MM.1S (cell line): ENCODE measurements at regions not wholly inside any gene's neighbourhood (a gene's known extent, or its start where the extent isn't known, plus 50 kb on each side); places are given as distances from the start of the nearest gene placed in this dataset.

Experiments
- EZH2 ChIP-seq: fragments of 300-600 bp; sonication (generic); optimal IDR thresholded peaks from 2 replicates; pipeline ENCODE3; 2017; ENCODE audit warnings: low read depth, mild to moderate bottlenecking, antibody characterized with exemption, low read length, mixed read lengths
- EZH2phosphoT487 ChIP-seq: fragments of 300-600 bp; sonication (generic); IDR thresholded peaks from 2 replicates; pipeline ENCODE4 v1.6.1; 2018; ENCODE audit warnings: antibody characterized with exemption, low read length
- TF ChIP-seq, protein P1 (sequence below): fragments of 300-600 bp; sonication (generic); IDR thresholded peaks from 2 replicates; pipeline ENCODE4 v1.5.1; 2016; ENCODE audit warnings: antibody characterized with exemption, low read length, mixed read lengths

DNA sequence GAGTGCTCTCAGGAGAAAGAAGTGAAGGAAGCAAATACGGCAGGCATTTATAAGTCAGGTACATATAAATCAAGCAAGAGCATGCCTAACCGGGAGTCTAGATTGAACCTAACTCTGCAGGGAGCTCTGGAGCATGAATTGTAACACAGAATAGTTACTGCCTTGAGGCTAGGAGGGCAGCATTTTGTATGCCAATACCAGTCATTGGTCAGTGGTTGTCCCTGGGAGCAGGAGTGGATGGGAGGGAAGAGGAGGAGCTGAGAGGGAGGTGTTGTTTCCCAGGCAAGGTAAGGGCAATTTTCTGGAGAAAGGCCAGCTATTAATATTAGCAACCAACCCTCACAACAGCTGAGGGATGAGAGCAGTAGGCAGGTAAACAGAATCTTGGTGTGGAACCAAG, 224.7 kb upstream of the DCAF8L1 start:
- TF ChIP-seq EZH2 (no peak), EZH2phosphoT487 (no peak)
- TF ChIP-seq, protein P1, sequence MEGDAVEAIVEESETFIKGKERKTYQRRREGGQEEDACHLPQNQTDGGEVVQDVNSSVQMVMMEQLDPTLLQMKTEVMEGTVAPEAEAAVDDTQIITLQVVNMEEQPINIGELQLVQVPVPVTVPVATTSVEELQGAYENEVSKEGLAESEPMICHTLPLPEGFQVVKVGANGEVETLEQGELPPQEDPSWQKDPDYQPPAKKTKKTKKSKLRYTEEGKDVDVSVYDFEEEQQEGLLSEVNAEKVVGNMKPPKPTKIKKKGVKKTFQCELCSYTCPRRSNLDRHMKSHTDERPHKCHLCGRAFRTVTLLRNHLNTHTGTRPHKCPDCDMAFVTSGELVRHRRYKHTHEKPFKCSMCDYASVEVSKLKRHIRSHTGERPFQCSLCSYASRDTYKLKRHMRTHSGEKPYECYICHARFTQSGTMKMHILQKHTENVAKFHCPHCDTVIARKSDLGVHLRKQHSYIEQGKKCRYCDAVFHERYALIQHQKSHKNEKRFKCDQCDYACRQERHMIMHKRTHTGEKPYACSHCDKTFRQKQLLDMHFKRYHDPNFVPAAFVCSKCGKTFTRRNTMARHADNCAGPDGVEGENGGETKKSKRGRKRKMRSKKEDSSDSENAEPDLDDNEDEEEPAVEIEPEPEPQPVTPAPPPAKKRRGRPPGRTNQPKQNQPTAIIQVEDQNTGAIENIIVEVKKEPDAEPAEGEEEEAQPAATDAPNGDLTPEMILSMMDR = no peak
